ENCODE measurements at regions not wholly inside any gene's neighbourhood (a gene's known extent, or its start where the extent isn't known, plus 50 kb on each side); places are given as distances from the start of the nearest gene placed in this dataset.

- Mint-ChIP-seq H3K4me3 (no peak overlapping the region), H3K27me3 (ENCODE audit: low read depth) (no peaks in the 10 kb centered on the region), H3K27ac (peak overlapping the region in 2 of 3 experiments; percentile 72 to 77), H3K4me1 (peaks cover 67% of the 10 kb centered on the region), H3K36me3 (ENCODE audit: low read depth) (no peaks in the 10 kb centered on the region), H3K9me3 (peaks cover 6% of the 10 kb centered on the region)
- no peak for TF ChIP-seq CTCF (IDR thresholded peaks at IDR 0.05; ENCODE audit: unreplicated experiment in 3 of 3)
Observed at GRCh38 chrX:13469963-13470684, 99.3 kb upstream of the EGFL6 start.

GRCh38 chrX:13468096-13468495 is 101.3 kb upstream of the EGFL6 start:
- Mint-ChIP-seq H3K4me3 (no peak overlapping the region), H3K36me3 (ENCODE audit: low read depth) (no peaks in the 10 kb centered on the region), H3K27me3 (ENCODE audit: low read depth) (no peaks in the 10 kb centered on the region), H3K4me1 (peaks cover 61% of the 10 kb centered on the region), H3K9me3 (peaks cover 6% of the 10 kb centered on the region), H3K27ac (peak overlapping the region in 1 of 3 experiments; percentile 52)
- no peak for TF ChIP-seq CTCF (IDR thresholded peaks at IDR 0.05; ENCODE audit: unreplicated experiment in 3 of 3)

- Mint-ChIP-seq H3K27ac (peak overlapping the region; percentile 75 to 88 (median 83)), H3K36me3 (ENCODE audit: low read depth) (no peaks in the 10 kb centered on the region), H3K4me3 (no peak overlapping the region), H3K27me3 (ENCODE audit: low read depth) (no peaks in the 10 kb centered on the region), H3K9me3 (peaks cover 12% of the 10 kb centered on the region), H3K4me1 (peaks cover 54% of the 10 kb centered on the region)
- TF ChIP-seq CTCF (IDR thresholded peaks at IDR 0.05; ENCODE audit: unreplicated experiment in 3 of 3) = no peak
Observed at GRCh38 chrX:13467243-13467642, 102.2 kb upstream of the EGFL6 start.

- Mint-ChIP-seq H3K27me3 (ENCODE audit: low read depth) (no peaks in the 10 kb centered on the region), H3K27ac (peak overlapping the region; percentile 75 to 94 (median 85)), H3K36me3 (ENCODE audit: low read depth) (no peaks in the 10 kb centered on the region), H3K9me3 (peaks cover 9% of the 10 kb centered on the region), H3K4me3 (no peak overlapping the region), H3K4me1 (peaks cover 40% of the 10 kb centered on the region)
- TF ChIP-seq CTCF (IDR thresholded peaks at IDR 0.05; ENCODE audit: unreplicated experiment in 3 of 3) = no peak
Observed at GRCh38 chrX:13464599-13465275, 104.7 kb upstream of the EGFL6 start.

GRCh38 chrX:13463608-13464007 is 105.8 kb upstream of the EGFL6 start:
- Mint-ChIP-seq H3K9me3 (peaks cover 9% of the 10 kb centered on the region), H3K27ac (peak overlapping the region; percentile 85 to 94 (median 94)), H3K36me3 (ENCODE audit: low read depth) (no peaks in the 10 kb centered on the region), H3K4me3 (no peak overlapping the region), H3K4me1 (peaks cover 35% of the 10 kb centered on the region), H3K27me3 (ENCODE audit: low read depth) (no peaks in the 10 kb centered on the region)
- no peak for TF ChIP-seq CTCF (IDR thresholded peaks at IDR 0.05; ENCODE audit: unreplicated experiment in 3 of 3)

All from nephron (organoid).